ENCODE measurements at regions not wholly inside any gene's neighbourhood (a gene's known extent, or its start where the extent isn't known, plus 50 kb on each side); places are given as distances from the start of the nearest gene placed in this dataset.

DNA sequence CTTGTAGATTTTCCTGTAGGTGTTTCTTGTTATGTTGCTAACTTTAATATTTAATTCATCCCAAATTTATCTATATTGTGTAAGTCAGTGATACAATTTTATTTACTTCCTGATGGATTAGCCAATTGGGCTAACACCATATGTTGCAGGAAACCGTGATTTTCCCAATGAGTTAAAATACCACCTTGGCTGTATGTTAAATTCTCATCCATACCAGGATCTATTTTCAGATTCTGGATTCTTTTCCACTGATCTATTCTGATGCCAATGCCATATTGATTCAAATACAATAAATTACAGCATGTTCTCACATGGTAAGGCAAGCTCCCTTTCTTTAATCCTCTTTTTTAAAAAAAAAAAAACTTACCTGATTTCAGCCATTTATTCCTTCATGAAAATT is 85.8 kb upstream of the DNAJC10 start:
- TF ChIP-seq, protein P1, sequence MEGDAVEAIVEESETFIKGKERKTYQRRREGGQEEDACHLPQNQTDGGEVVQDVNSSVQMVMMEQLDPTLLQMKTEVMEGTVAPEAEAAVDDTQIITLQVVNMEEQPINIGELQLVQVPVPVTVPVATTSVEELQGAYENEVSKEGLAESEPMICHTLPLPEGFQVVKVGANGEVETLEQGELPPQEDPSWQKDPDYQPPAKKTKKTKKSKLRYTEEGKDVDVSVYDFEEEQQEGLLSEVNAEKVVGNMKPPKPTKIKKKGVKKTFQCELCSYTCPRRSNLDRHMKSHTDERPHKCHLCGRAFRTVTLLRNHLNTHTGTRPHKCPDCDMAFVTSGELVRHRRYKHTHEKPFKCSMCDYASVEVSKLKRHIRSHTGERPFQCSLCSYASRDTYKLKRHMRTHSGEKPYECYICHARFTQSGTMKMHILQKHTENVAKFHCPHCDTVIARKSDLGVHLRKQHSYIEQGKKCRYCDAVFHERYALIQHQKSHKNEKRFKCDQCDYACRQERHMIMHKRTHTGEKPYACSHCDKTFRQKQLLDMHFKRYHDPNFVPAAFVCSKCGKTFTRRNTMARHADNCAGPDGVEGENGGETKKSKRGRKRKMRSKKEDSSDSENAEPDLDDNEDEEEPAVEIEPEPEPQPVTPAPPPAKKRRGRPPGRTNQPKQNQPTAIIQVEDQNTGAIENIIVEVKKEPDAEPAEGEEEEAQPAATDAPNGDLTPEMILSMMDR (IDR thresholded peaks at IDR 0.05; ENCODE audit: borderline replicate concordance, extremely low read depth, low read length, poor library complexity, severe bottlenecking), result no peak
- no peak for TF ChIP-seq EZH2 (IDR thresholded peaks at IDR 0.05; ENCODE audit: borderline replicate concordance, low read depth, low read length, severe bottlenecking)

All from DND-41 (cell line).